Thyroid gland (tissue), 4 donors: ENCODE measurements at regions not wholly inside any gene's neighbourhood (a gene's known extent, or its start where the extent isn't known, plus 50 kb on each side); places are given as distances from the start of the nearest gene placed in this dataset.

Experiments used
- POLR2A ChIP-seq, 2 donors: fragments of 450-650 bp; IDR thresholded peaks; one replicate each; pipeline ENCODE4 v1.6.1; 2017; ENCODE audit warnings: antibody characterized with exemption in 2 of 2, mild to moderate bottlenecking in 2 of 2, moderate library complexity in 1 of 2
- TF ChIP-seq, protein P1 (sequence below), 6 experiments: fragments of 200-600 bp in 3 of 6; fragments of 450-650 bp in 3 of 6; sonication (generic) in 3 of 6; IDR thresholded peaks; one replicate each; pipeline ENCODE4 v1.5.1; 2016 to 2019; ENCODE audit warnings: antibody characterized with exemption in 6 of 6, mild to moderate bottlenecking in 2 of 6, inconsistent platforms in 1 of 6, moderate library complexity in 1 of 6

DNA sequence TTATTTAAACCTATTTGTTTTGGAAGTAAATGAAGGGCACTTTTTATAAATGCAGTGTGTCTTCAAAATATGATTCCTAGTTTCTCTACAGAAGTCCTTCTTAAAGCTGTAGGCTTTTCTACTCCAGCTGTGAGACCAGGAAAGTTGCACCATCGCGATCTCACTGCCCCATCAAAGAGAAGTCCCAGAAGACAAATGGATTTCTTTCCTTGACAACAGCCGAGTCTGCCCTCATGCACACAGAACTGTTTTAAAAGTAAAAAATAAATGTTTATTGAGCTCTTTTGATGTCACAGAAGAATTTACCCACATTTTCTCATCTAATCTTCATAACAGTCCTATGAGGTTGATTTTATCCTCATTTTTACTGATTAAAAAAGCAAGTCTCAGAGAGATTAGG is 324.4 kb upstream of the NT5E start:
- TF ChIP-seq POLR2A (IDR thresholded peaks at IDR 0.05), result no peak
- TF ChIP-seq, protein P1, sequence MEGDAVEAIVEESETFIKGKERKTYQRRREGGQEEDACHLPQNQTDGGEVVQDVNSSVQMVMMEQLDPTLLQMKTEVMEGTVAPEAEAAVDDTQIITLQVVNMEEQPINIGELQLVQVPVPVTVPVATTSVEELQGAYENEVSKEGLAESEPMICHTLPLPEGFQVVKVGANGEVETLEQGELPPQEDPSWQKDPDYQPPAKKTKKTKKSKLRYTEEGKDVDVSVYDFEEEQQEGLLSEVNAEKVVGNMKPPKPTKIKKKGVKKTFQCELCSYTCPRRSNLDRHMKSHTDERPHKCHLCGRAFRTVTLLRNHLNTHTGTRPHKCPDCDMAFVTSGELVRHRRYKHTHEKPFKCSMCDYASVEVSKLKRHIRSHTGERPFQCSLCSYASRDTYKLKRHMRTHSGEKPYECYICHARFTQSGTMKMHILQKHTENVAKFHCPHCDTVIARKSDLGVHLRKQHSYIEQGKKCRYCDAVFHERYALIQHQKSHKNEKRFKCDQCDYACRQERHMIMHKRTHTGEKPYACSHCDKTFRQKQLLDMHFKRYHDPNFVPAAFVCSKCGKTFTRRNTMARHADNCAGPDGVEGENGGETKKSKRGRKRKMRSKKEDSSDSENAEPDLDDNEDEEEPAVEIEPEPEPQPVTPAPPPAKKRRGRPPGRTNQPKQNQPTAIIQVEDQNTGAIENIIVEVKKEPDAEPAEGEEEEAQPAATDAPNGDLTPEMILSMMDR (IDR thresholded peaks at IDR 0.05), result no peak
